HCT116 (cell line): ENCODE measurements at regions not wholly inside any gene's neighbourhood (a gene's known extent, or its start where the extent isn't known, plus 50 kb on each side); places are given as distances from the start of the nearest gene placed in this dataset.

Experiments used
- EGR1 ChIP-seq: IDR thresholded peaks from 2 replicates; pipeline ENCODE4 v1.6.1; 2012; ENCODE audit warnings: low read depth
- ELF1 ChIP-seq: IDR thresholded peaks from 2 replicates; pipeline ENCODE4 v1.6.1; 2012; ENCODE audit warnings: low read depth, borderline replicate concordance
- EZH2phosphoT487 ChIP-seq: fragments of 200-600 bp; IDR thresholded peaks from 2 replicates; pipeline ENCODE4 v1.6.1; 2018; ENCODE audit warnings: antibody characterized with exemption, borderline replicate concordance
- FOSL1 ChIP-seq: IDR thresholded peaks from 2 replicates; pipeline ENCODE4 v1.6.1; 2012; ENCODE audit warnings: low read depth
- POLR2A ChIP-seq: IDR thresholded peaks from 2 replicates; pipeline ENCODE4 v1.7.0; 2011; ENCODE audit warnings: borderline replicate concordance; ENCODE audit not compliant: insufficient read depth, insufficient read length; ENCODE audit errors: extremely low read depth
- POLR2AphosphoS5 ChIP-seq: IDR thresholded peaks from 2 replicates; pipeline ENCODE4 v1.6.1; 2011; ENCODE audit warnings: mild to moderate bottlenecking, low read depth, low read length, moderate library complexity
- SIN3A ChIP-seq: IDR thresholded peaks from 2 replicates; pipeline ENCODE4 v1.6.1; 2012; ENCODE audit warnings: low read depth
- SP1 ChIP-seq: IDR thresholded peaks from 2 replicates; pipeline ENCODE4 v1.6.1; 2012; ENCODE audit warnings: low read depth
- ZFX ChIP-seq: fragments of 450-650 bp; IDR thresholded peaks from 2 replicates; pipeline ENCODE4 v1.6.1; 2017
- TF ChIP-seq, protein P1 (sequence below), 3 experiments: fragments of 200-600 bp in 1 of 3; sonication (generic) in 1 of 3; IDR thresholded peaks in 2 of 3; conservative IDR thresholded peaks in 1 of 3; 2 replicates each; pipeline ENCODE4 v1.5.1; 2012 to 2017; ENCODE audit warnings: low read depth in 2 of 3, low read length in 2 of 3, antibody characterized with exemption in 1 of 3, borderline replicate concordance in 1 of 3, control low read depth in 1 of 3, mild to moderate bottlenecking in 1 of 3, mixed read lengths in 1 of 3, mixed run types in 1 of 3, moderate library complexity in 1 of 3; ENCODE audit not compliant: insufficient read depth in 1 of 3
- TF ChIP-seq, protein P2 (sequence below): IDR thresholded peaks from 2 replicates; pipeline ENCODE4 v1.6.1; 2012
- TF ChIP-seq, protein P3 (sequence below): IDR thresholded peaks from 2 replicates; pipeline ENCODE4 v1.6.1; 2012; ENCODE audit warnings: low read depth

DNA sequence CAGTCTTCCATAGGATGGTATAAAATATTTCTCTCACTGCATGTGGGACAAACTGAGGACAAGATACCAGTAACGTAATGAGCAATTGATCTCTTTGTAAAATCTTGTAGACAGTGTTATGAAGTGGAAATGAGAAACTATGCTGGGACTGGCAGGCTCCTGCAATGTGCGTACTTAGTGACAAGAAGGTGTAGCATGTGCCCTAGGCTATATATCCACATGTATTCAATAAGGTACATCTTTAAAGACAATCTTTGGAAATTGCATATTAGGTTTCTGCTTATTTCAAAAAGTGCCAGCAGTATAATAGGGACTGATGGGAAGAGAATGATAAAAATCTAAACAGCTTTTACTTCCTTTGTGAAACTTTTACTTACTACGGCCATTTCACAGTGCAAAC is 81.9 kb upstream of the GREM2 start:
- TF ChIP-seq ZFX (no peak), SIN3A (no peak), POLR2A (no peak), SP1 (no peak), EGR1 (no peak), POLR2AphosphoS5 (no peak), FOSL1 (no peak), EZH2phosphoT487 (no peak), ELF1 (no peak)
- TF ChIP-seq, protein P1, sequence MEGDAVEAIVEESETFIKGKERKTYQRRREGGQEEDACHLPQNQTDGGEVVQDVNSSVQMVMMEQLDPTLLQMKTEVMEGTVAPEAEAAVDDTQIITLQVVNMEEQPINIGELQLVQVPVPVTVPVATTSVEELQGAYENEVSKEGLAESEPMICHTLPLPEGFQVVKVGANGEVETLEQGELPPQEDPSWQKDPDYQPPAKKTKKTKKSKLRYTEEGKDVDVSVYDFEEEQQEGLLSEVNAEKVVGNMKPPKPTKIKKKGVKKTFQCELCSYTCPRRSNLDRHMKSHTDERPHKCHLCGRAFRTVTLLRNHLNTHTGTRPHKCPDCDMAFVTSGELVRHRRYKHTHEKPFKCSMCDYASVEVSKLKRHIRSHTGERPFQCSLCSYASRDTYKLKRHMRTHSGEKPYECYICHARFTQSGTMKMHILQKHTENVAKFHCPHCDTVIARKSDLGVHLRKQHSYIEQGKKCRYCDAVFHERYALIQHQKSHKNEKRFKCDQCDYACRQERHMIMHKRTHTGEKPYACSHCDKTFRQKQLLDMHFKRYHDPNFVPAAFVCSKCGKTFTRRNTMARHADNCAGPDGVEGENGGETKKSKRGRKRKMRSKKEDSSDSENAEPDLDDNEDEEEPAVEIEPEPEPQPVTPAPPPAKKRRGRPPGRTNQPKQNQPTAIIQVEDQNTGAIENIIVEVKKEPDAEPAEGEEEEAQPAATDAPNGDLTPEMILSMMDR (IDR thresholded peaks at IDR 0.05 in 2 of 3, conservative IDR thresholded peaks at IDR 0.05 in 1 of 3; ENCODE audit: borderline replicate concordance in 1 of 3, insufficient read depth in 1 of 3, low read depth in 2 of 3, low read length in 2 of 3), result no peak
- TF ChIP-seq, protein P2, sequence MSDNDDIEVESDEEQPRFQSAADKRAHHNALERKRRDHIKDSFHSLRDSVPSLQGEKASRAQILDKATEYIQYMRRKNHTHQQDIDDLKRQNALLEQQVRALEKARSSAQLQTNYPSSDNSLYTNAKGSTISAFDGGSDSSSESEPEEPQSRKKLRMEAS, result no peak
- TF ChIP-seq, protein P3, sequence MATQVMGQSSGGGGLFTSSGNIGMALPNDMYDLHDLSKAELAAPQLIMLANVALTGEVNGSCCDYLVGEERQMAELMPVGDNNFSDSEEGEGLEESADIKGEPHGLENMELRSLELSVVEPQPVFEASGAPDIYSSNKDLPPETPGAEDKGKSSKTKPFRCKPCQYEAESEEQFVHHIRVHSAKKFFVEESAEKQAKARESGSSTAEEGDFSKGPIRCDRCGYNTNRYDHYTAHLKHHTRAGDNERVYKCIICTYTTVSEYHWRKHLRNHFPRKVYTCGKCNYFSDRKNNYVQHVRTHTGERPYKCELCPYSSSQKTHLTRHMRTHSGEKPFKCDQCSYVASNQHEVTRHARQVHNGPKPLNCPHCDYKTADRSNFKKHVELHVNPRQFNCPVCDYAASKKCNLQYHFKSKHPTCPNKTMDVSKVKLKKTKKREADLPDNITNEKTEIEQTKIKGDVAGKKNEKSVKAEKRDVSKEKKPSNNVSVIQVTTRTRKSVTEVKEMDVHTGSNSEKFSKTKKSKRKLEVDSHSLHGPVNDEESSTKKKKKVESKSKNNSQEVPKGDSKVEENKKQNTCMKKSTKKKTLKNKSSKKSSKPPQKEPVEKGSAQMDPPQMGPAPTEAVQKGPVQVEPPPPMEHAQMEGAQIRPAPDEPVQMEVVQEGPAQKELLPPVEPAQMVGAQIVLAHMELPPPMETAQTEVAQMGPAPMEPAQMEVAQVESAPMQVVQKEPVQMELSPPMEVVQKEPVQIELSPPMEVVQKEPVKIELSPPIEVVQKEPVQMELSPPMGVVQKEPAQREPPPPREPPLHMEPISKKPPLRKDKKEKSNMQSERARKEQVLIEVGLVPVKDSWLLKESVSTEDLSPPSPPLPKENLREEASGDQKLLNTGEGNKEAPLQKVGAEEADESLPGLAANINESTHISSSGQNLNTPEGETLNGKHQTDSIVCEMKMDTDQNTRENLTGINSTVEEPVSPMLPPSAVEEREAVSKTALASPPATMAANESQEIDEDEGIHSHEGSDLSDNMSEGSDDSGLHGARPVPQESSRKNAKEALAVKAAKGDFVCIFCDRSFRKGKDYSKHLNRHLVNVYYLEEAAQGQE, result no peak
